ENCODE measurements at regions not wholly inside any gene's neighbourhood (a gene's known extent, or its start where the extent isn't known, plus 50 kb on each side); places are given as distances from the start of the nearest gene placed in this dataset.

DNA sequence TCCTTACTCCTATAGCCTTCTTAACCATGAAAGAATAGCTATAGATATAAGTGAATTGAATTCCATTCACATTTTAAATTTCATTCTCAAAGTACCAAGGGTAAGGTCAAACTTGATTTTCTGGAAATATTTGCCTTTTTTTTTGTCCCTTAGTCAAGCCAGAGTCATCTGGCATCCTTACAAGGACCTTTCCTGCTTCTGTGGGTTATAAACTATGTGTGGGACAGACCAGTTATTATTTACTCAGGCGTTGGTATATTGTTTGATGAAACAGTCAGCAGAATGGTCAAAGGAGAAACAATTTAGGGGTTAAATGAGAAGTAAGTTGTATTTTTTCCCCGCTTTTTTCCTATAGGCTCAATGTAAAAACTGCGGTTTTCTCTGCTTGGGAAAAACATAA, 1103.2 kb upstream of the ZEB2 start:
- no peaks in the 10 kb centered on the region for H3K4me1 ChIP-seq (ENCODE audit: control insufficient read depth, insufficient read depth, low read length)
- H3K4me3 ChIP-seq (ENCODE audit: low read length), result no peak overlapping the region
- no peaks in the 10 kb centered on the region for H3K36me3 ChIP-seq (ENCODE audit: control insufficient read depth, insufficient read depth, low read length)
- no peaks in the 10 kb centered on the region for H3K27me3 ChIP-seq (ENCODE audit: control insufficient read depth, insufficient read depth, low read length)
- no peak overlapping the region for H3K9ac ChIP-seq (ENCODE audit: low read length)
- H3K27ac ChIP-seq (ENCODE audit: low read depth, low read length), result no peak overlapping the region

DNA sequence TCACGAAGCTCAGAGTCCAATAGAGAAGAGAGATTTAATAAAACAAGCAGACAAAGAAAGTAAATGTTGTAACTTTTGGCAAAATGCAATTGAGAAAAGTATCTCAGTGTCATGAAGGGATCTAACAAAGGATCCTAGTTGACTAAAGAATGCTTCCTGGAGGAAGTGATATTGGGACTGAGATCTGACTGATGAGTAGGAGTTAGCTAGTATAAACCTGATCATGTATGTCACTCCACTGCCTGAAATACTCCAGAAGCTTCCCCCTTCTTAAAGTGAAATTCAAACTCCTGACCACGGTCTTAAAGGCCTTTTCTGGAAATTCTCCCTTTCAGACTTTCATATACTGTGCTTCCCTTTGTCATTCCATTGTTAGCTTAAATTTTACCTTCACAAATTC, 1102.4 kb upstream of the ZEB2 start:
- no peaks in the 10 kb centered on the region for H3K36me3 ChIP-seq (ENCODE audit: control insufficient read depth, insufficient read depth, low read length)
- H3K9ac ChIP-seq (ENCODE audit: low read length), result no peak overlapping the region
- no peaks in the 10 kb centered on the region for H3K4me1 ChIP-seq (ENCODE audit: control insufficient read depth, insufficient read depth, low read length)
- H3K27ac ChIP-seq (ENCODE audit: low read depth, low read length), result no peak overlapping the region
- H3K27me3 ChIP-seq (ENCODE audit: control insufficient read depth, insufficient read depth, low read length), result no peaks in the 10 kb centered on the region
- H3K4me3 ChIP-seq (ENCODE audit: low read length), result no peak overlapping the region

DNA sequence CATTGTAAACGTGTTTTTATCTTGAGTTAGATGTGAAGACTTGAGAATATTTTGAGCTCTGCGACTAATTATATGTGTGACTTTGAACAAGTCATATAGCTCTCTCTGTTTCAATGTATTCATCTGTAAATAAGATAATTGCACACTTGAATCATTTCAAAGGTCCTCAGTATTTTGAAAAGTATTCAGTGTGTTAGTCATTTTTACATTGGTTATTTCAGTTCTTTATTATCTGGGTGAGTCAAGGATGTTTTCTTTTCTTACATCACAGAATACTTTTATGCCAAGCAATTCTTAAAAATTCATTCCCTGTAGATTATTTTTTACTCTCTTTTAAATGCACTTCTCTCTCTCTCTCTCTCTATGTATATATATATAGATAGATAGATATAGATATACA, 1098.0 kb upstream of the ZEB2 start:
- no peak overlapping the region for H3K27ac ChIP-seq (ENCODE audit: low read depth, low read length)
- H3K9ac ChIP-seq (ENCODE audit: low read length), result no peak overlapping the region
- H3K4me1 ChIP-seq (ENCODE audit: control insufficient read depth, insufficient read depth, low read length), result no peaks in the 10 kb centered on the region
- H3K36me3 ChIP-seq (ENCODE audit: control insufficient read depth, insufficient read depth, low read length), result no peaks in the 10 kb centered on the region
- no peak overlapping the region for H3K4me3 ChIP-seq (ENCODE audit: low read length)
- no peaks in the 10 kb centered on the region for H3K27me3 ChIP-seq (ENCODE audit: control insufficient read depth, insufficient read depth, low read length)

DNA sequence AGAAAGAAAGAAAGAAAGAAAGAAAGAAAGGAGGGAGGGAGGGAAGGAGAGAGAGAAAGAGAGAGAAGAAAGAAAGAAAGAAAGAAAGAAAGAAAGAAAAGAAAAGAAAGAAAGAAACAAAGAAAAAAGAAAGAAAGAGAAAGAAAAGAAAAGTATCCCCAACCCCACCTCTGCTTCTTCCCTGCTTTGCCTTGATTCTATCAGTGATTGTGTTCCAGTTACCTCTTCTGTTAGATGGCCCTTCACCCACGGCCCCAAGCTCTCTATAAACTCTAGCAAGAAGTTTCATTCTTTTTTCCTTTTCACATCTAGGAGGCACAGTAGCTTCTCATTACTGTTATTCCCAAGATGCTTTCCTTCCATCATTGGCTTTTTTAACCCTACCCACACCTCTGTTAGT, 1097.5 kb upstream of the ZEB2 start:
- Histone ChIP-seq H3K9ac (ENCODE audit: low read length) (no peak overlapping the region), H3K4me3 (ENCODE audit: low read length) (no peak overlapping the region), H3K4me1 (ENCODE audit: control insufficient read depth, insufficient read depth, low read length) (no peaks in the 10 kb centered on the region), H3K27me3 (ENCODE audit: control insufficient read depth, insufficient read depth, low read length) (no peaks in the 10 kb centered on the region), H3K27ac (ENCODE audit: low read depth, low read length) (no peak overlapping the region), H3K36me3 (ENCODE audit: control insufficient read depth, insufficient read depth, low read length) (no peaks in the 10 kb centered on the region)

DNA sequence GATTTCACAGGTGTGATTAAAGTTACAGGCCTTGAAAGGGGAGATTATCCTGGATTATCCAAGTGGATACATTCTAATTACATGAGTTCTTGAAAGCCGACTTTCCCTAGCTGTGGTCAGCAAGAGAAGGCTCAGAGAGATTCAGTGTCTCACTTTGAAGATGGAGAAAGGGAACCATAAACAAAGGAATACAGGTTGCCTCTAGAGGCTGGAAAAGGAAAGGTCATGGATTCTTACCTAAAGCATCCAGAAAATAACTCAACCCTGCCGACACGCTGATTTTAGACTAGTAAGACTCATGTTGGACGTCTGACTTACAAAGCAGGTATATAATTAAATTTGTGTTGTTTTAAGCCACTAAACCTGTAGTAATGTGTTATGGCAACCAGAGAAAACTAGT, 1095.7 kb upstream of the ZEB2 start:
- Histone ChIP-seq H3K9ac (ENCODE audit: low read length) (no peak overlapping the region), H3K27ac (ENCODE audit: low read depth, low read length) (no peak overlapping the region), H3K36me3 (ENCODE audit: control insufficient read depth, insufficient read depth, low read length) (no peaks in the 10 kb centered on the region), H3K4me3 (ENCODE audit: low read length) (no peak overlapping the region), H3K27me3 (ENCODE audit: control insufficient read depth, insufficient read depth, low read length) (no peaks in the 10 kb centered on the region), H3K4me1 (ENCODE audit: control insufficient read depth, insufficient read depth, low read length) (no peaks in the 10 kb centered on the region)

DNA sequence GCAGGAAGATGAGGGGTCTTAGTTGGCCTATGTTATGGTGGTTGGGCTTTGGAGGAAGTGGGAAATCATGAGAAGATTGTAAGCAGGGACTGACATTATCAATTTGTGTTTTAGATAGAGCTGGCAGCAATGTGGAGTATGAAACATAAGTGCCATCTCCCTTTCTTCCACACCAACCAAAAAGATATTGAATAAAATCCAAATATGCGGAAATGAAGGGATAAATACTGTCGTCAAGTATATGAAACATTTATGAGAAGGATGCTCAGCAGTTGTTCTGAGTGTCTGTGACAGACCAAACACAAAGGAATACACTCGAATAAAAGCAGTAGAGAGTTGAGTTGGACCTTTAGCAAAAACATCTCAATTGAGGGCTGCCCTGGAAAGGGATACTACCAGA, 1090.0 kb upstream of the ZEB2 start:
- Histone ChIP-seq H3K27me3 (ENCODE audit: control insufficient read depth, insufficient read depth, low read length) (no peaks in the 10 kb centered on the region), H3K27ac (ENCODE audit: low read depth, low read length) (no peak overlapping the region), H3K4me3 (ENCODE audit: low read length) (no peak overlapping the region), H3K36me3 (ENCODE audit: control insufficient read depth, insufficient read depth, low read length) (no peaks in the 10 kb centered on the region), H3K4me1 (ENCODE audit: control insufficient read depth, insufficient read depth, low read length) (no peaks in the 10 kb centered on the region), H3K9ac (ENCODE audit: low read length) (no peak overlapping the region)

DNA sequence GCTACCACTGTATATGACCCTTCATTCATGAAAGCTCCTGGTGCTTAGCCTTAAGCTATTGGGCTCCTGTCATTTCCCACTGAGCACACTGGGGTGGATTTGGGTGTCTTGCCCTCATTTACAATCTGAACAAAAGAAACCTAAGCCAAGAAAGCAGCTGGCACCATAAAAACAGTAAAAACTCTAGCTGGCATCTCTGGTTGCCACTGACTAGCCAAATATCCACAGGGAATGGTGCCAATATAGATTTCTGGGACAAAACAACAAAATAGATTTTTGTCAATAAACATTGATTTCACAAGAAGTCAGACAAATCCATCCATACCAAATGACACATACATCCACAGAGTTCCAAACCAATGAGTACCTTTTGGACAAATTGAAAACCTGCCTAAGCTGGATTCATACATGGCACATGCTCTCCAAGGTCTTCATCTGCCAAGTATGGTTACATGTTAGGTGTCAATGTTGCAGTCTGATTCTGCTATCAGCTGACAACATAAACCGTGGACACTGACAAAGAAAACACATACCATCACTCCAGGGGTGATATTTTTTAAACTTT, 1081.5 kb upstream of the ZEB2 start:
- Histone ChIP-seq H3K36me3 (ENCODE audit: control insufficient read depth, insufficient read depth, low read length) (no peaks in the 10 kb centered on the region), H3K27me3 (ENCODE audit: control insufficient read depth, insufficient read depth, low read length) (no peaks in the 10 kb centered on the region), H3K9ac (ENCODE audit: low read length) (no peak overlapping the region), H3K27ac (ENCODE audit: low read depth, low read length) (no peak overlapping the region), H3K4me3 (ENCODE audit: low read length) (no peak overlapping the region), H3K4me1 (ENCODE audit: control insufficient read depth, insufficient read depth, low read length) (no peaks in the 10 kb centered on the region)

DNA sequence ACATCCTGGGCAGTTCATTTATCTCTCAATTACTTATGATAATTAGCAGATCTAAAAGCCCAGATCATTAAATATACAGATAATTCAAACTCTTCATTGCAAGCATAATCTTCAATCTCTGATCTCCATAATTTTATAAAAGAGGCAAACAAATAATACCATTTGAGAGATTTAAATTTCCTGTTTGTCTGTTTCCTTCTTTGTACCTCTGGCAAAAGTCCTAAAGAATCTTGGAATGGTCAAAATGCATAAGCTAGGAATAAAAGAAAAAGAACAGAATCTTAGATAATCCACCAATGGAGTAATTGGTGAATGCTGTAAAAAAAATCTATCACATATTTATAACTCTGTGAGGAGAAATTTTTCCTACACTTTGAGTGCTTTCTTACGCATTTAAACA, 1080.9 kb upstream of the ZEB2 start:
- no peaks in the 10 kb centered on the region for H3K27me3 ChIP-seq (ENCODE audit: control insufficient read depth, insufficient read depth, low read length)
- H3K4me1 ChIP-seq (ENCODE audit: control insufficient read depth, insufficient read depth, low read length), result no peaks in the 10 kb centered on the region
- no peak overlapping the region for H3K27ac ChIP-seq (ENCODE audit: low read depth, low read length)
- no peak overlapping the region for H3K4me3 ChIP-seq (ENCODE audit: low read length)
- no peak overlapping the region for H3K9ac ChIP-seq (ENCODE audit: low read length)
- H3K36me3 ChIP-seq (ENCODE audit: control insufficient read depth, insufficient read depth, low read length), result no peaks in the 10 kb centered on the region

DNA sequence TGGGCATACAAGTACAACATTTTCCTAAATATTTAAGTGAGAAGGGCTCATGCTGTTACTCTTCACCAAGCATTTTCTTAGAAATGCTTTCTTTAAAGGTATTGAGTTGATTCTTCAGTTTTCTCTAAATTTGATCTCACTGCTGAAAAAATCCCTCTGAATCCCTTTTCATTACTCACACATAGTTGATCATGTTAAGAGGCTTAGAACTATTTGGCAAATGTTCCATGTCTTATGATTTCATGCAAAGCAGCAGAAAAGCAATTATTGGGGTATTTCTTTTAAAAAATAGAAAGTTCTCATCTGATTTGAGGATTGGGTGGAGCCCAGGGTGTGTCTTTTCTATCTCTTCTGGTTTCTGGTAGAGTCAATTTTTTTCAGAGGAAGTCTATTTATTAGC, 1079.8 kb upstream of the ZEB2 start:
- H3K27ac ChIP-seq (ENCODE audit: low read depth, low read length), result no peak overlapping the region
- H3K9ac ChIP-seq (ENCODE audit: low read length), result no peak overlapping the region
- no peaks in the 10 kb centered on the region for H3K36me3 ChIP-seq (ENCODE audit: control insufficient read depth, insufficient read depth, low read length)
- no peaks in the 10 kb centered on the region for H3K4me1 ChIP-seq (ENCODE audit: control insufficient read depth, insufficient read depth, low read length)
- H3K27me3 ChIP-seq (ENCODE audit: control insufficient read depth, insufficient read depth, low read length), result no peaks in the 10 kb centered on the region
- no peak overlapping the region for H3K4me3 ChIP-seq (ENCODE audit: low read length)

DNA sequence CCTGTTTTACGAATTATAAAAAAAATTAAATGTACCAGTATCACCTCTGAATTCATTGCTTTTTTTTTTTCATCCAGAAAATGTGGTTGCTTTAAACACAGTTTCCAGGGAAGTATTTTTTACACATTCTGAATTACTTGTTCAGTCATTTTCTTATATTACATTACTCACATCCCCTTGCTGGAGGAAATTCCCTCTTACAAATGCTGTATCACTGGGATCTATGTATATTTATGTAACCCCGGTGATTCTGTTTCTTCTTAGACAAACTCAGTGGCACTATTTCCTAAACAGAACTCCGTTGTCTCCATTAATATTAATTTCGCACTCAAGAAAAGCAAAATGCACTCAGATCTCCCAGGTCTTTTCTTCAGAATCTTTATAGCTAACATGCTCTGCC, 1078.5 kb upstream of the ZEB2 start:
- no peaks in the 10 kb centered on the region for H3K36me3 ChIP-seq (ENCODE audit: control insufficient read depth, insufficient read depth, low read length)
- H3K9ac ChIP-seq (ENCODE audit: low read length), result no peak overlapping the region
- no peaks in the 10 kb centered on the region for H3K27me3 ChIP-seq (ENCODE audit: control insufficient read depth, insufficient read depth, low read length)
- no peak overlapping the region for H3K4me3 ChIP-seq (ENCODE audit: low read length)
- no peaks in the 10 kb centered on the region for H3K4me1 ChIP-seq (ENCODE audit: control insufficient read depth, insufficient read depth, low read length)
- no peak overlapping the region for H3K27ac ChIP-seq (ENCODE audit: low read depth, low read length)

DNA sequence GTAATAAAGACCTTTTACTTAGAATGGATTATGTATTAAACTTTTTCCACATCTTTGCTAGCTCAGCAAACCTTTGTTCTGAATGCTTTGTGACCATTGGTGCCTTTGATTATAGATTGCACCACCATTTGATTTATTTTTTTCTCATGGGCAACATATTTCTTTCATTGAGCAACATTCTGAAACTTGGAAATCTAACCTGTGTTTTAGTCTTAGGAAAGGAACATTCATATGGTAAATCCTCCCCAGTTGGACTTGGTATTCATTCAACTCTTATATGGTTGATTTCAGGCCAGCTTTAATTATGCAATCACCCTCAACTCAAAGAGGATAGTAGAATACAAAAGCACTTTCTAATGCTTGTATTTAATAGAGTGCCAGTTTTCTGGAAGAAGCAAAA, 1077.9 kb upstream of the ZEB2 start:
- Histone ChIP-seq H3K9ac (ENCODE audit: low read length) (no peak overlapping the region), H3K27me3 (ENCODE audit: control insufficient read depth, insufficient read depth, low read length) (no peaks in the 10 kb centered on the region), H3K4me3 (ENCODE audit: low read length) (no peak overlapping the region), H3K36me3 (ENCODE audit: control insufficient read depth, insufficient read depth, low read length) (no peaks in the 10 kb centered on the region), H3K4me1 (ENCODE audit: control insufficient read depth, insufficient read depth, low read length) (no peaks in the 10 kb centered on the region), H3K27ac (ENCODE audit: low read depth, low read length) (no peak overlapping the region)

DNA sequence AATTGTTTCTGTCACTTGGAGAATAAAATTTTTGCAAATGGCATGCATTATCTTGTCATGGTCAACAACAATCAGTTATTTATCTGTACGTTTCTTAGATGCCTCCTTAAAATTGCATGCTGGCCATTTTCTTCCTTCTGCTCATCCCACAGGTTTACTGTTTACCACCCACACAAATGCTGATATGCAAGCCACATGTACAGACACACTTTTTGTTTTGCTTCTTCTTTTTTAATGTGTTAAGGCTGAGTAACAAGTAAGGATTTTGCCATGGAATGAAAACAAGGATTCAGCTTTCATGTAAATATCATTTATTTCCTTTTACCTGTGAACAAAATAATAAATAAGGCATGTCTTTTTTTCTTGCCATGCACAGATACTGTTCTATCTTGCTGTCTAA, 1077.1 kb upstream of the ZEB2 start:
- Histone ChIP-seq H3K36me3 (ENCODE audit: control insufficient read depth, insufficient read depth, low read length) (no peaks in the 10 kb centered on the region), H3K4me3 (ENCODE audit: low read length) (no peak overlapping the region), H3K4me1 (ENCODE audit: control insufficient read depth, insufficient read depth, low read length) (no peaks in the 10 kb centered on the region), H3K27me3 (ENCODE audit: control insufficient read depth, insufficient read depth, low read length) (no peaks in the 10 kb centered on the region), H3K27ac (ENCODE audit: low read depth, low read length) (no peak overlapping the region), H3K9ac (ENCODE audit: low read length) (no peak overlapping the region)

DNA sequence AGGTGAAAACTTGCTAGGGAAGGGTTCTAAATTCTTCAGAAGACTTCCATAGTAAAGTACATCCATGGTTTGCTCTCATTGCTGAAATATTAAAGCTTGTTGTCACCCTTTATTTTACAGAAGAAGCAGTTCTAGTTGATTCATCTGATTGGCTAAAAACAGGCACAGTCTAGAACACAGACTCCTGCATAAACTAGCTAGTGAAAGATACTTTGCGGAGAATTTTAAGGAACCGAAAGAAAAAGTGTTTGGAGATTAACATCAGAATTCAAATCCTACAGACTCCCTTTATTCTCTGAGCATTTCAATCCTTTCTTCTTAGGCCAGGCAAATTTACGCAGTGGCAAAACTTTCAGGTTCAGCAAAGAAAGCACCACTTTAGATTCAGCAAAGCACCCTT, 1076.5 kb upstream of the ZEB2 start:
- Histone ChIP-seq H3K27ac (ENCODE audit: low read depth, low read length) (no peak overlapping the region), H3K9ac (ENCODE audit: low read length) (no peak overlapping the region), H3K36me3 (ENCODE audit: control insufficient read depth, insufficient read depth, low read length) (no peaks in the 10 kb centered on the region), H3K27me3 (ENCODE audit: control insufficient read depth, insufficient read depth, low read length) (no peaks in the 10 kb centered on the region), H3K4me3 (ENCODE audit: low read length) (no peak overlapping the region), H3K4me1 (ENCODE audit: control insufficient read depth, insufficient read depth, low read length) (no peaks in the 10 kb centered on the region)

All from rectal smooth muscle tissue (tissue), 1 donor.